Mesenchymal stem cell (in vitro differentiated cells and primary cell): ENCODE measurements at regions not wholly inside any gene's neighbourhood (a gene's known extent, or its start where the extent isn't known, plus 50 kb on each side); places are given as distances from the start of the nearest gene placed in this dataset.

Experiments used
- DNase-seq: peaks from one replicate; pipeline ENCODE4 v3.0.0-alpha.2; 2013
- H2AFZ ChIP-seq: one replicate; pipeline ENCODE4 v1.6.1; 2013; ENCODE audit warnings: low read depth, mild to moderate bottlenecking, control low read depth, inconsistent platforms, low read length, moderate library complexity
- H2AK5ac ChIP-seq: 2 replicates; pipeline ENCODE4 v1.6.1; 2013; ENCODE audit warnings: low read length, moderate library complexity, mild to moderate bottlenecking, inconsistent platforms; ENCODE audit not compliant: severe bottlenecking
- H2BK120ac ChIP-seq: one replicate; pipeline ENCODE4 v1.6.1; 2013; ENCODE audit warnings: low read depth, mild to moderate bottlenecking, inconsistent platforms, low read length, moderate library complexity
- H2BK12ac ChIP-seq, 2 experiments: one replicate each; pipeline ENCODE4 v1.6.1; 2013; ENCODE audit warnings: inconsistent platforms in 2 of 2, low read length in 2 of 2, mild to moderate bottlenecking in 2 of 2, moderate library complexity in 2 of 2, control low read depth in 1 of 2
- H2BK15ac ChIP-seq: one replicate; pipeline ENCODE4 v1.6.1; 2013; ENCODE audit warnings: mild to moderate bottlenecking, low read depth, inconsistent platforms; ENCODE audit not compliant: poor library complexity, severe bottlenecking
- H2BK5ac ChIP-seq: 2 replicates; pipeline ENCODE4 v1.6.1; 2013; ENCODE audit warnings: low read depth, mild to moderate bottlenecking, low read length, control low read depth, inconsistent platforms; ENCODE audit not compliant: poor library complexity, severe bottlenecking
- H3K14ac ChIP-seq, 2 experiments: one replicate each; pipeline ENCODE4 v1.6.1; 2013; ENCODE audit warnings: inconsistent platforms in 2 of 2, low read length in 2 of 2, control low read depth in 1 of 2, mild to moderate bottlenecking in 1 of 2, moderate library complexity in 1 of 2
- H3K18ac ChIP-seq, 2 experiments: one replicate each; pipeline ENCODE4 v1.6.1; 2013; ENCODE audit warnings: inconsistent platforms in 2 of 2, low read length in 2 of 2, control low read depth in 1 of 2, low read depth in 1 of 2, mild to moderate bottlenecking in 1 of 2
- H3K23ac ChIP-seq, 2 experiments: one replicate each; pipeline ENCODE4 v1.6.1; 2013; ENCODE audit warnings: inconsistent platforms in 2 of 2, low read length in 2 of 2, mild to moderate bottlenecking in 2 of 2, moderate library complexity in 2 of 2, control low read depth in 1 of 2
- H3K27ac ChIP-seq: 2 replicates; pipeline ENCODE4 v1.5.1; 2013; ENCODE audit warnings: mild to moderate bottlenecking, moderate library complexity, low read length, control low read depth, inconsistent platforms; ENCODE audit not compliant: poor library complexity, severe bottlenecking
- H3K27me3 ChIP-seq, 2 experiments: 2 replicates each; pipeline versions ENCODE4 v1.6.1 to v1.7.0; 2013; ENCODE audit warnings: low read length in 2 of 2, mild to moderate bottlenecking in 2 of 2, moderate library complexity in 2 of 2, control low read depth in 1 of 2, inconsistent platforms in 1 of 2; ENCODE audit not compliant: control insufficient read depth in 1 of 2, insufficient read depth in 1 of 2
- H3K36me3 ChIP-seq, 2 experiments: 2 replicates each; pipeline versions ENCODE4 v1.6.1 to v1.7.0; 2013; ENCODE audit warnings: low read length in 2 of 2, control low read depth in 1 of 2, inconsistent platforms in 1 of 2, low read depth in 1 of 2, mild to moderate bottlenecking in 1 of 2; ENCODE audit not compliant: insufficient read depth in 2 of 2, control insufficient read depth in 1 of 2
- H3K4ac ChIP-seq, 2 experiments: one replicate each; pipeline ENCODE4 v1.6.1; 2013; ENCODE audit warnings: inconsistent platforms in 2 of 2, low read length in 2 of 2, mild to moderate bottlenecking in 2 of 2, moderate library complexity in 2 of 2, control low read depth in 1 of 2, low read depth in 1 of 2
- H3K4me1 ChIP-seq: 2 replicates; pipeline ENCODE4 v1.6.1; 2013; ENCODE audit warnings: low read depth, low read length, control low read depth; ENCODE audit not compliant: control insufficient read depth, insufficient read depth
- H3K4me2 ChIP-seq: 2 replicates; pipeline ENCODE4 v1.6.1; 2013; ENCODE audit warnings: low read length, mild to moderate bottlenecking, inconsistent platforms; ENCODE audit not compliant: poor library complexity, severe bottlenecking
- H3K4me3 ChIP-seq, 2 experiments: 2 replicates each; pipeline versions ENCODE4 v1.5.1 to v1.7.0; 2013; ENCODE audit warnings: low read length in 2 of 2, mild to moderate bottlenecking in 2 of 2, control low read depth in 1 of 2, low read depth in 1 of 2; ENCODE audit not compliant: insufficient read depth in 1 of 2
- H3K79me1 ChIP-seq: replicated peaks from 2 replicates; pipeline ENCODE4 v1.6.1; 2013; ENCODE audit warnings: mild to moderate bottlenecking, control low read depth, low read length, inconsistent platforms; ENCODE audit not compliant: poor library complexity, severe bottlenecking
- H3K9ac ChIP-seq: 2 replicates; pipeline ENCODE4 v1.7.0; 2013; ENCODE audit warnings: mild to moderate bottlenecking, low read length, moderate library complexity
- H3K9me3 ChIP-seq: 2 replicates; pipeline ENCODE4 v1.7.0; 2013; ENCODE audit warnings: mild to moderate bottlenecking, low read length; ENCODE audit not compliant: control insufficient read depth
- H4K8ac ChIP-seq: one replicate; pipeline ENCODE4 v1.6.1; 2013; ENCODE audit warnings: inconsistent platforms, mild to moderate bottlenecking, low read length, moderate library complexity
- H4K91ac ChIP-seq: one replicate; pipeline ENCODE4 v1.6.1; 2013; ENCODE audit warnings: mild to moderate bottlenecking, low read length, inconsistent platforms
- WGBS: methylation state at CpG from one replicate; pipeline ENCODE4 v1.1.7; 2013; ENCODE audit warnings: mixed read lengths; 5-methylcytosine and 5-hydroxymethylcytosine counted together

GRCh38 chr4:28792917-28793597 is 1927.1 kb upstream of the PCDH7 start:
- H3K79me1 ChIP-seq, result no peaks in the 10 kb centered on the region
- no peak overlapping the region for H4K91ac ChIP-seq
- no peak overlapping the region for H3K18ac ChIP-seq
- no peak overlapping the region for H2BK15ac ChIP-seq
- H2BK12ac ChIP-seq, result no peak overlapping the region
- 79% methylated on average over 2 of the region's 4 CpGs for WGBS
- no peak overlapping the region for H3K4me2 ChIP-seq
- no peaks in the 10 kb centered on the region for H3K36me3 ChIP-seq
- H2BK120ac ChIP-seq, result no peak overlapping the region
- H3K27ac ChIP-seq, result no peak overlapping the region
- no peak overlapping the region for H2AK5ac ChIP-seq
- DNase-seq, result no peak
- no peak overlapping the region for H3K4me3 ChIP-seq
- H2AFZ ChIP-seq, result no peak overlapping the region
- H4K8ac ChIP-seq, result no peak overlapping the region
- H3K4me1 ChIP-seq, result no peaks in the 10 kb centered on the region
- H2BK5ac ChIP-seq, result no peak overlapping the region
- H3K4ac ChIP-seq, result no peak overlapping the region
- H3K9me3 ChIP-seq, result no peaks in the 10 kb centered on the region
- no peaks in the 10 kb centered on the region for H3K27me3 ChIP-seq
- H3K23ac ChIP-seq, result no peak overlapping the region
- H3K9ac ChIP-seq, result no peak overlapping the region
- no peak overlapping the region for H3K14ac ChIP-seq

GRCh38 chr4:28799696-28800095 is 1920.5 kb upstream of the PCDH7 start:
- H3K9ac ChIP-seq, result no peak overlapping the region

GRCh38 chr4:28811025-28811424 is 1909.1 kb upstream of the PCDH7 start:
- H3K9me3 ChIP-seq, result peaks cover 22% of the 10 kb centered on the region
- no peak overlapping the region for H4K8ac ChIP-seq
- H2AFZ ChIP-seq, result no peak overlapping the region
- H2BK15ac ChIP-seq, result no peak overlapping the region
- DNase-seq, result no peak
- H2BK12ac ChIP-seq, result no peak overlapping the region
- no peak overlapping the region for H3K4me3 ChIP-seq
- no peak overlapping the region for H2BK5ac ChIP-seq
- no peaks in the 10 kb centered on the region for H3K4me1 ChIP-seq
- H3K79me1 ChIP-seq, result no peaks in the 10 kb centered on the region
- H3K4ac ChIP-seq, result no peak overlapping the region
- 73% methylated on average over 2 of the region's 2 CpGs for whole genome bisulfite sequencing
- no peak overlapping the region for H3K27ac ChIP-seq
- no peak overlapping the region for H2AK5ac ChIP-seq
- H3K9ac ChIP-seq, result no peak overlapping the region
- no peak overlapping the region for H3K14ac ChIP-seq
- no peak overlapping the region for H3K18ac ChIP-seq
- no peak overlapping the region for H3K4me2 ChIP-seq
- H3K27me3 ChIP-seq, result no peaks in the 10 kb centered on the region
- H4K91ac ChIP-seq, result no peak overlapping the region
- no peak overlapping the region for H3K23ac ChIP-seq
- H2BK120ac ChIP-seq, result no peak overlapping the region
- H3K36me3 ChIP-seq, result no peaks in the 10 kb centered on the region

More at GRCh38 chr4:28799696-28800095, 1920.5 kb upstream of the PCDH7 start:
- no peak overlapping the region for H2BK120ac ChIP-seq
- no peaks in the 10 kb centered on the region for H3K79me1 ChIP-seq
- H3K9me3 ChIP-seq, result no peaks in the 10 kb centered on the region
- no peak overlapping the region for H3K14ac ChIP-seq
- no peak overlapping the region for H3K27ac ChIP-seq
- H4K8ac ChIP-seq, result no peak overlapping the region
- no peak overlapping the region for H2BK15ac ChIP-seq
- no peak overlapping the region for H2AFZ ChIP-seq
- no peak overlapping the region for H2AK5ac ChIP-seq
- H3K27me3 ChIP-seq, result no peaks in the 10 kb centered on the region
- no peaks in the 10 kb centered on the region for H3K36me3 ChIP-seq
- no peak overlapping the region for H3K18ac ChIP-seq
- DNase-seq, result no peak
- no peaks in the 10 kb centered on the region for H3K4me1 ChIP-seq
- no peak overlapping the region for H2BK12ac ChIP-seq
- WGBS, result 57% methylated on average over 2 of the region's 2 CpGs
- H3K23ac ChIP-seq, result no peak overlapping the region
- no peak overlapping the region for H3K4me3 ChIP-seq
- no peak overlapping the region for H2BK5ac ChIP-seq
- H3K4me2 ChIP-seq, result no peak overlapping the region
- no peak overlapping the region for H3K4ac ChIP-seq
- H4K91ac ChIP-seq, result no peak overlapping the region

GRCh38 chr4:28822163-28822562 is 1898.0 kb upstream of the PCDH7 start:
- no peaks in the 10 kb centered on the region for H3K27me3 ChIP-seq
- no peak overlapping the region for H3K23ac ChIP-seq
- DNase-seq, result no peak

More at GRCh38 chr4:28822163-28822562, 1898.0 kb upstream of the PCDH7 start:
- no peak overlapping the region for H2BK15ac ChIP-seq
- no peaks in the 10 kb centered on the region for H3K4me1 ChIP-seq
- no peak overlapping the region for H3K4me2 ChIP-seq
- peaks cover 12% of the 10 kb centered on the region for H3K9me3 ChIP-seq
- H2AFZ ChIP-seq, result no peak overlapping the region
- H3K4me3 ChIP-seq, result no peak overlapping the region
- no peak overlapping the region for H4K8ac ChIP-seq
- H3K18ac ChIP-seq, result no peak overlapping the region
- H2BK12ac ChIP-seq, result no peak overlapping the region
- no peak overlapping the region for H2AK5ac ChIP-seq
- no peak overlapping the region for H3K14ac ChIP-seq
- no peak overlapping the region for H4K91ac ChIP-seq
- H3K36me3 ChIP-seq, result no peaks in the 10 kb centered on the region
- H3K79me1 ChIP-seq, result no peaks in the 10 kb centered on the region
- no peak overlapping the region for H3K9ac ChIP-seq
- no peak overlapping the region for H3K4ac ChIP-seq
- no peak overlapping the region for H2BK120ac ChIP-seq
- no peak overlapping the region for H3K27ac ChIP-seq
- H2BK5ac ChIP-seq, result no peak overlapping the region
